ENCODE measurements at regions not wholly inside any gene's neighbourhood (a gene's known extent, or its start where the extent isn't known, plus 50 kb on each side); places are given as distances from the start of the nearest gene placed in this dataset.
"Not testable (repeated sequence)": the region's sequence is repeated elsewhere in the genome, so short reads cannot be mapped to it uniquely, and the experiment has no call there.

GRCh38 chr7:17434841-17435692 is 136.6 kb downstream of the AHR start:
- no peak overlapping the region for H3K4me3 Mint-ChIP-seq
- Histone ChIP-seq H3K4me1 (ENCODE audit: control insufficient read depth, insufficient read depth, low read length) (no peaks in the 10 kb centered on the region), H3K9me3 (ENCODE audit: control insufficient read depth, low read length) (no peaks in the 10 kb centered on the region), H3K27ac (ENCODE audit: low read depth, low read length) (no peak overlapping the region), H3K27me3 (ENCODE audit: control insufficient read depth, insufficient read depth, low read length, poor library complexity, severe bottlenecking) (no peaks in the 10 kb centered on the region), H3K4me3 (ENCODE audit: low read length) (no peak overlapping the region), H3K9ac (ENCODE audit: extremely low read depth, low read length, poor library complexity, severe bottlenecking) (no peak overlapping the region), H3K36me3 (ENCODE audit: control insufficient read depth, insufficient read depth, low read length) (no peaks in the 10 kb centered on the region)
- H3K36me3 Mint-ChIP-seq (ENCODE audit: low read depth): no peaks in the 10 kb centered on the region
- TF ChIP-seq CTCF (conservative IDR thresholded peaks at IDR 0.05): no peak
- H3K27ac Mint-ChIP-seq: no peak overlapping the region
- 94 to 96% methylated on average over 5 to 6 of the region's 6 CpGs for WGBS, 2 experiments (ENCODE audit: insufficient coverage in 1 of 2, insufficient read length in 1 of 2)
- H3K27me3 Mint-ChIP-seq (ENCODE audit: insufficient read depth): no peaks in the 10 kb centered on the region
- no peaks in the 10 kb centered on the region for H3K4me1 Mint-ChIP-seq
- H3K9me3 Mint-ChIP-seq: peaks cover 8% of the 10 kb centered on the region
- no peak for DNase-seq

GRCh38 chr7:17436126-17436525 is 137.7 kb downstream of the AHR start:
- H3K27ac ChIP-seq (ENCODE audit: low read depth, low read length): no peak overlapping the region
- peaks cover 5% of the 10 kb centered on the region for H3K9me3 ChIP-seq (ENCODE audit: control insufficient read depth, low read length)
- H3K27me3 ChIP-seq (ENCODE audit: control insufficient read depth, insufficient read depth, low read length, poor library complexity, severe bottlenecking): no peaks in the 10 kb centered on the region
- no peak overlapping the region for H3K4me3 ChIP-seq (ENCODE audit: low read length)
- Mint-ChIP-seq H3K27me3 (ENCODE audit: insufficient read depth) (no peaks in the 10 kb centered on the region), H3K4me3 (no peak overlapping the region), H3K9me3 (peaks cover 16% of the 10 kb centered on the region), H3K36me3 (ENCODE audit: low read depth) (no peaks in the 10 kb centered on the region), H3K4me1 (peaks cover 3% of the 10 kb centered on the region), H3K27ac (no peak overlapping the region)
- no peaks in the 10 kb centered on the region for H3K36me3 ChIP-seq (ENCODE audit: control insufficient read depth, insufficient read depth, low read length)
- no peak for DNase-seq
- no peaks in the 10 kb centered on the region for H3K4me1 ChIP-seq (ENCODE audit: control insufficient read depth, insufficient read depth, low read length)
- H3K9ac ChIP-seq (ENCODE audit: extremely low read depth, low read length, poor library complexity, severe bottlenecking): no peak overlapping the region
- no peak for TF ChIP-seq CTCF (conservative IDR thresholded peaks at IDR 0.05)
- 83 to 100% methylated on average over 1 to 2 of the region's 2 CpGs for WGBS, 2 experiments (ENCODE audit: insufficient coverage in 1 of 2, insufficient read length in 1 of 2)

GRCh38 chr7:17437586-17437985 is 139.1 kb downstream of the AHR start:
- H3K9ac ChIP-seq (ENCODE audit: extremely low read depth, low read length, poor library complexity, severe bottlenecking): no peak overlapping the region
- peaks cover 6% of the 10 kb centered on the region for H3K9me3 ChIP-seq (ENCODE audit: control insufficient read depth, low read length)
- H3K27ac ChIP-seq (ENCODE audit: low read depth, low read length): no peak overlapping the region
- H3K36me3 Mint-ChIP-seq (ENCODE audit: low read depth): no peaks in the 10 kb centered on the region
- H3K4me3 ChIP-seq (ENCODE audit: low read length): no peak overlapping the region
- no peaks in the 10 kb centered on the region for H3K4me1 ChIP-seq (ENCODE audit: control insufficient read depth, insufficient read depth, low read length)
- no peaks in the 10 kb centered on the region for H3K36me3 ChIP-seq (ENCODE audit: control insufficient read depth, insufficient read depth, low read length)
- H3K4me1 Mint-ChIP-seq: peaks cover 3% of the 10 kb centered on the region
- no peaks in the 10 kb centered on the region for H3K27me3 ChIP-seq (ENCODE audit: control insufficient read depth, insufficient read depth, low read length, poor library complexity, severe bottlenecking)
- TF ChIP-seq CTCF (conservative IDR thresholded peaks at IDR 0.05): no peak
- H3K27ac Mint-ChIP-seq: no peak overlapping the region
- no peaks in the 10 kb centered on the region for H3K27me3 Mint-ChIP-seq (ENCODE audit: insufficient read depth)
- H3K4me3 Mint-ChIP-seq: no peak overlapping the region
- peaks cover 18% of the 10 kb centered on the region for H3K9me3 Mint-ChIP-seq
- DNase-seq: no peak
- WGBS, 2 experiments (ENCODE audit: insufficient coverage in 1 of 2, insufficient read length in 1 of 2): 97 to 100% methylated on average over 1 of the region's 1 CpG

GRCh38 chr7:17440025-17440784 is 141.8 kb downstream of the AHR start:
- H3K27ac ChIP-seq (ENCODE audit: low read depth, low read length); H3K9ac ChIP-seq (ENCODE audit: extremely low read depth, low read length, poor library complexity, severe bottlenecking); H3K9me3 ChIP-seq (ENCODE audit: control insufficient read depth, low read length); H3K4me3 ChIP-seq (ENCODE audit: low read length); H3K27me3 Mint-ChIP-seq (ENCODE audit: insufficient read depth); H3K4me3 Mint-ChIP-seq; H3K36me3 Mint-ChIP-seq (ENCODE audit: low read depth); H3K4me1 ChIP-seq (ENCODE audit: control insufficient read depth, insufficient read depth, low read length); H3K4me1 Mint-ChIP-seq; H3K27me3 ChIP-seq (ENCODE audit: control insufficient read depth, insufficient read depth, low read length, poor library complexity, severe bottlenecking); H3K27ac Mint-ChIP-seq; H3K36me3 ChIP-seq (ENCODE audit: control insufficient read depth, insufficient read depth, low read length): not testable (repeated sequence)
- WGBS, 2 experiments (ENCODE audit: insufficient coverage in 1 of 2, insufficient read length in 1 of 2): 63 to 94% methylated on average over 2 to 3 of the region's 3 CpGs
- DNase-seq: peak; percentile 73
- peaks cover 18% of the 10 kb centered on the region for H3K9me3 Mint-ChIP-seq

All from endodermal cell (in vitro differentiated cells).